ENCODE measurements at regions not wholly inside any gene's neighbourhood (a gene's known extent, or its start where the extent isn't known, plus 50 kb on each side); places are given as distances from the start of the nearest gene placed in this dataset.

- CTCF ChIA-PET = no interaction called here
- intact Hi-C loops (cut with micrococcal nuclease) = no loop called here
- TF ChIP-seq SRF (IDR thresholded peaks at IDR 0.05; ENCODE audit: low read depth) = no peak
- no peak for TF ChIP-seq ELF1 (IDR thresholded peaks at IDR 0.05; ENCODE audit: borderline replicate concordance, low read depth)
- no peak for TF ChIP-seq CBX3 (IDR thresholded peaks at IDR 0.05; ENCODE audit: low read depth)
- no peak for TF ChIP-seq CEBPB (IDR thresholded peaks at IDR 0.05; ENCODE audit: low read depth)
- TF ChIP-seq POLR2AphosphoS5 (IDR thresholded peaks at IDR 0.05; ENCODE audit: low read depth, low read length) = no peak
- TF ChIP-seq ZFX (IDR thresholded peaks at IDR 0.05) = no peak
- no peak for TF ChIP-seq POLR2A (IDR thresholded peaks at IDR 0.05; ENCODE audit: borderline replicate concordance, extremely low read depth, insufficient read depth, insufficient read length)
- no peak for TF ChIP-seq CTCF (IDR thresholded peaks at IDR 0.05 in 2 of 3, conservative IDR thresholded peaks at IDR 0.05 in 1 of 3; ENCODE audit: borderline replicate concordance in 1 of 3, insufficient read depth in 1 of 3, low read depth in 2 of 3, low read length in 2 of 3)
- TF ChIP-seq TCF7L2 (IDR thresholded peaks at IDR 0.05; ENCODE audit: borderline replicate concordance, extremely low read depth, insufficient read depth, insufficient read length) = no peak
- TF ChIP-seq, protein P1, sequence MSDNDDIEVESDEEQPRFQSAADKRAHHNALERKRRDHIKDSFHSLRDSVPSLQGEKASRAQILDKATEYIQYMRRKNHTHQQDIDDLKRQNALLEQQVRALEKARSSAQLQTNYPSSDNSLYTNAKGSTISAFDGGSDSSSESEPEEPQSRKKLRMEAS (IDR thresholded peaks at IDR 0.05) = no peak
- TF ChIP-seq SP1 (IDR thresholded peaks at IDR 0.05; ENCODE audit: low read depth) = no peak
- no peak for TF ChIP-seq ZNF274 (IDR thresholded peaks at IDR 0.05; ENCODE audit: low read depth, low read length)
- TF ChIP-seq, protein P2, sequence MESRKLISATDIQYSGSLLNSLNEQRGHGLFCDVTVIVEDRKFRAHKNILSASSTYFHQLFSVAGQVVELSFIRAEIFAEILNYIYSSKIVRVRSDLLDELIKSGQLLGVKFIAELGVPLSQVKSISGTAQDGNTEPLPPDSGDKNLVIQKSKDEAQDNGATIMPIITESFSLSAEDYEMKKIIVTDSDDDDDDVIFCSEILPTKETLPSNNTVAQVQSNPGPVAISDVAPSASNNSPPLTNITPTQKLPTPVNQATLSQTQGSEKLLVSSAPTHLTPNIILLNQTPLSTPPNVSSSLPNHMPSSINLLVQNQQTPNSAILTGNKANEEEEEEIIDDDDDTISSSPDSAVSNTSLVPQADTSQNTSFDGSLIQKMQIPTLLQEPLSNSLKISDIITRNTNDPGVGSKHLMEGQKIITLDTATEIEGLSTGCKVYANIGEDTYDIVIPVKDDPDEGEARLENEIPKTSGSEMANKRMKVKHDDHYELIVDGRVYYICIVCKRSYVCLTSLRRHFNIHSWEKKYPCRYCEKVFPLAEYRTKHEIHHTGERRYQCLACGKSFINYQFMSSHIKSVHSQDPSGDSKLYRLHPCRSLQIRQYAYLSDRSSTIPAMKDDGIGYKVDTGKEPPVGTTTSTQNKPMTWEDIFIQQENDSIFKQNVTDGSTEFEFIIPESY (IDR thresholded peaks at IDR 0.05; ENCODE audit: extremely low read depth, insufficient replicate concordance, low read length) = no peak
- no peak for TF ChIP-seq EZH2 (IDR thresholded peaks at IDR 0.05)
Measured at GRCh38 chr10:42482411-42482810, 156.0 kb downstream of the ZNF33B start.

More at GRCh38 chr10:42482411-42482810, 156.0 kb downstream of the ZNF33B start:
- H3K9ac ChIP-seq (ENCODE audit: low read length) = no peak overlapping the region
- peaks cover 50% of the 10 kb centered on the region for H3K79me2 ChIP-seq (ENCODE audit: insufficient read depth, low read length)
- no peaks in the 10 kb centered on the region for H3K9me3 ChIP-seq (ENCODE audit: control insufficient read depth in 1 of 2, insufficient read depth in 1 of 2, low read depth in 1 of 2, low read length in 2 of 2)
- DNase-seq (ENCODE audit: low read depth, low spot score) = no peak
- no peaks in the 10 kb centered on the region for H3K4me1 ChIP-seq (ENCODE audit: control insufficient read depth in 1 of 2, insufficient read depth in 2 of 2, low read length in 2 of 2)
- no peak overlapping the region for H3K4me2 ChIP-seq (ENCODE audit: low read length)
- ChIA-PET RAD21 (ENCODE audit: low non-redundant PET in 1 of 2, low total read pairs in 2 of 2, uncharacterized antibody in 2 of 2, unreplicated experiment in 2 of 2) (no interaction called here), POLR2A (no interaction called here)
- no peak overlapping the region for H2AFZ ChIP-seq (ENCODE audit: low read depth, low read length, poor library complexity, severe bottlenecking)
- peaks cover 0 to 5% of the 10 kb centered on the region in 2 experiments; a peak in 1 of 4 replicates for H3K36me3 ChIP-seq (ENCODE audit: control insufficient read depth in 1 of 2, insufficient read depth in 2 of 2, low read length in 2 of 2)
- ATAC-seq = no peak
- H3K27ac ChIP-seq (ENCODE audit: low read depth, low read length) = no peak overlapping the region
- H3K9me2 ChIP-seq (ENCODE audit: insufficient read depth) = no peaks in the 10 kb centered on the region
- no peak overlapping the region for H3K4me3 ChIP-seq (replicated peaks in 1 of 2; ENCODE audit: low read depth in 1 of 2, low read length in 2 of 2)
- no peaks in the 10 kb centered on the region for H4K20me1 ChIP-seq (ENCODE audit: insufficient read depth)
- no TSS peak for BruUV-seq (replicated peaks)
- no peaks in the 10 kb centered on the region for H3K27me3 ChIP-seq (ENCODE audit: insufficient read depth, low read length)
